ENCODE measurements at regions not wholly inside any gene's neighbourhood (a gene's known extent, or its start where the extent isn't known, plus 50 kb on each side); places are given as distances from the start of the nearest gene placed in this dataset.
A peak's percentile ranks its signal among the peaks of the same experiment; 100 is the strongest.

DNA sequence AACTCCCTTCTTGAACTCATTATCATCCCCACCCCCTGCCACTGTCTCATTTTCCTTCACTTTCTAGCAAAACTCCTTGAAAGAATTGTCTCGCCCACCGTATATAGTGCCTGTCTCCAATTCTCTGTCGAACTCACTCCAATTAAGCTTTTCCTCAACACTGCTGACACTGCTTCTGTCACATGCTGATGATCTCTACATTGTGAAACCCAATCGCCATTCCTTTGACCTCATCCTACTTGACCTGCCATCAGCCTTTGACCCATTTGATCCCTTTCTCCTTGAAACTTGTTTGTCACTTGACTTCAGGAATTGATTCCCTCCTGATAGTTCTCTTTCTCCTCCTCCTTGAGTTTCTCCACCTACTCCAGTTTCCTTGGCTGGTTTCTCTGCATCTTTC lies 54.8 kb downstream of the CCDC71L start:
- no peak for DNase-seq (ENCODE audit: low read depth)

DNA sequence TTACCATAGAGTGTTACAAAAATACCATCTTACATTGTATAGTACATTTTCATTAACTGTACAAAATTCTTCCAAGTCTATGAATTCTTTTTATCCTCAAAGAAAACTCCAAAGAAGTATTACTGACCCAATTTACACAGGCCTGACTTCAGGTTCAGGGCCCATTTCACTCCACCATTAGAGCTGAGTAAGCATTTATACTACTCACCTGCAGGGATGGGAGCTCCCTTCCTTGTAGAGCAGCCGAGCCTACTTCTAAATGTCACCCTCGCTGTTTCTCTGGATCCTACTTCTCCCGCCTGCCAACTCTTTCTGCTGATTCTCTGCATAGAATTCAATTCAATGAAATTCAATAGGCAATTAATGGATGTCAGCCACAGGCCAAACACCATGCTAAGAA lies 56.0 kb downstream of the CCDC71L start:
- DNase-seq (ENCODE audit: low read depth): no peak

DNA sequence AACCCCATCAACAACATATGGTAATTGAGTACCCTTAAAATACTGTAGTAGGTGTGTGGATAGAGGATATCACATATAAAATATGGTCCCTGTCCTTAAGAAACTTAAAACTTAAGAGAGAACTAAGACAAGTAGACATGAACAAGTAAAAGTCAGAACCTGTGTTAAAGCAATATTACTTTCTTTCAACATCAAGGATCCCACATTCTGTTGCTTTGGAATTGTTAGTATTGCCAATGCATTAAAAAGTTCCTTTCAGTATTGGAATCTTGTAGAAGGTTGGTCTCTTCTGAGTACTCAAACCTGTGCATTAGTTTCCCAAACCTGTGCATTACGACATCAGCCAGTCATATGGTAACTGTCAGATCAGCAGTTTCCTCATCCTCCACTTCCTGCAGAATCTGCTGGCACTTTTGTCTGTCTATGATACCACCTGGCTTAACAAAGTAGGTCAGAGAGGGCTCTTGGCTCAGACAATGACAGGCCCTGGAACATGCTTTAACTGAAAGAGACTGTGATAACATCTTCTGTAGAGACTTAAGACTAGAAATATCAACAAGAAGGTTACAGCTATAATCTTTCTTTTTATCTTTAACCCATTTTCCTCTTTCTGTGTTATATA lies 56.5 kb downstream of the CCDC71L start:
- DNase-seq (ENCODE audit: low read depth): no peak

DNA sequence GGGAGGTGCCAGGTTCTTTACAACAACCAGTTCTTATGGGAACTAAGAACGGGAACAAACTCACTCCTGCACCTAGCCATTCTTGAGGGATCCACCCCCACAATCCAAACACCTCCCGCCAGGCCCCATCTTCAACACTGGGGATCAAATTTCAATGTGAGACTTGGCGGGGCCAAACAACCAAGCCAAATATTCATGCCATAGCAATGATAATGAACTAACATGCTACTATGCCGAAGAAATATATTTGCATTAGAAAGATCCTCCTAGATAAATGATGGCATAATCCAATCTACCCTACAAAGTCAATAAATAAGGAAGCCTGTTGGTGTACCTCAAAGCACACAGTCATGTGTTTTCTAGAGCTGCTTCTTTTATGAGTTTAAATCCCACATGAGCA lies 57.6 kb downstream of the CCDC71L start:
- no peak for DNase-seq (ENCODE audit: low read depth)

DNA sequence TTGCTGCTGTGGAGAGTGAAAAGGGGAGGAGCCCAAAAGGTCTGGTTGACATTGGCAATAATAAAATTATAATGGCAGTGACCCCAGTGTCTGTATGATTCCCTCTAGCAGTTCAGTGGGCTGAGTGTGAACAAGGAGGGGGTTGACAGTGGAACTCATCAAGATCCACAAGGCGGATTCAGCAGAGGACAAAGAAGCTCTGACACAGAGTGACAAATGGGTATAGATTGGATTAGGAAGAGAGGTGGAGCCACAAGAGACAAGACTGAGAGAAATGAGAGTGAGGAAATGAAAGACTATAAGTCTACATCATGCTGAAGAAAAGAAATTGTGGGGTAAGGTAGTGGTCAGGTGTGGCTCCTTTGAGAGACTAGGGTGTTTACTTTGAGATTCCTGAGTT lies 58.9 kb downstream of the CCDC71L start:
- DNase-seq (ENCODE audit: low read depth): no peak

DNA sequence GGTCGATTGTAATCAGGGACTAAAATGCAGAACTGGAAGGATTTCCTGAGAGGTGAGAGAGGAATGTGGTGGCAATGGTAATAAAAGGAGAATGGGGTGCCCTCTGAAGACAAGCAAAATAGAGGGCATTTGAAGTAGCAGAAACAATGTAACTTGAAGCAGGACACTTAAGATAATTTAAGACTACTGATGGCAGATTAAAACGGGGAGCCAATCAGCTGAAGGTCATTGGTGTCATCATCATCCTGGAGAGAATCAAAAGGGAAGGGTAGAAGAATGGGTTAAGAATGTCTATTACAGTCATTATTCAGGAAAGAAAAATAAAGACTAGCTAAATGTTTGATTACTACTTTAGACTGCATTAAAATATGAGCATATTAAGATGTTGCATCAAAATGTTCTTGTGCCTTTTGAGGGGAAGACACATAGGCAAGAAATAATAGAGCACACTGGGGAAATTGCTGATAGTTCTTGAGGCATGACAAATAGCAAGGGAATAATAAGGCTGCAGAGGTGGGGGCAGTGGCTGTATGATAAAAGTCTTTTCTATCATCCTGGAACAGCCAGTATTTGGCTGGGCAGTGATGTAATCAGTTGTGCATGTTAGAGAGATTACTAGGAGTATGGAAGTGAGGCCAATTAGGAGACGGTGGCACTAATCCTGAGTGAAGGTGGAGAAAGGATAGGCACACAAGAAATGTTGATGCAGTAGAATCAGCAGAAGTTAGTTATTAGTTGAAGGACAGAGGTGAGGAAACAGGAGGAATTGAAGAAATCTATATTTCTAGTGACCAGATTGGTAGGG lies 60.2 kb downstream of the CCDC71L start:
- peak; percentile 41 for DNase-seq (ENCODE audit: low read depth)

DNA sequence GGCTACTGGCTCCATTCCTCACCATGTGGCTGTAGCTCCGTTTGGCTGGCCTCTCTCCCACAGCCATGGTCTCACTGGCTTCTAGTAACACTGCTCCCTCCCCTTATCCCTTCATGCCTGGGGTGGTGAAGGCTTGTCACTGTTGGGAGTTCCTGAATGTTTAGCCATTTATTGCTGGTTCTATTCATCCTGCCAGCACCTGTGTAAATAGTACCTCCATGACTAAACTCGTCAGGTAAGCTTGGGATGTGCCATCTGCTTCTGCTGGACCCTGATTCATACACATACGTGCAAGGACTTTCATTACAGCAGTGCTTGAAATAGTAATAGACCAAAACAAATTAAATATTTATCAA lies 61.6 kb downstream of the CCDC71L start:
- DNase-seq (ENCODE audit: low read depth): no peak

DNA sequence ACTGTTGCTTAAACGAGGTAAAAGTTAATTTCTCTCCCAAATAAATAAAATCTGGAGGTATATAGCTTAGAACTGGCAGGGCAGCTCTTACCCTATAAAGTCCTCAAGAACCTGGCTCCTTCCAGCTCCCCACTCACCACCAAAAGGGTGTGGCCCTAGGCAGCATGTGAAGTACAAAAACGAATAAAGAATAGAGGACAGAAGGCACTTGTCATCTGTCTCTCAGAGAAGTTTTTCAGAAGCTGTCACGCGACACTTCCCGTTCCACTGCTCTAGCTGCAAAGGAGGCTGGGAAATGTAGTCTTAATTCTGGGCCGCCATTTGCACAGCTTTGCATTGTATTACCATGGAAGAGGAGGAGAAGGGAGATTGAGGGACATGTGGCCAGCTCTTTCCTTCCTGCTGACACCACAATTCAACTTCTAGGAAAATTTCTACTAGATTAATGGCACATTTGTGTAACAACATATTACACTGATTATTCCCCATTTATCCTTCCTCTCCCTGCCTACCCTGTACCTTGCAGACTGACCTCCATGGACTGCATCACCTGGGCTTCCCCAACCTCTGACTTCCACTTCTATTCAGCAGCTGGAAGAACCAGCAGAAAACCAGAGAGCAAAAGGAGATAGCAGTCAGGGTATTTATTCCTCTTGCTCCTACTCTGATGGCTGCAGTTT lies 62.2 kb downstream of the CCDC71L start:
- peak; percentile 73 for DNase-seq (ENCODE audit: low read depth)

DNA sequence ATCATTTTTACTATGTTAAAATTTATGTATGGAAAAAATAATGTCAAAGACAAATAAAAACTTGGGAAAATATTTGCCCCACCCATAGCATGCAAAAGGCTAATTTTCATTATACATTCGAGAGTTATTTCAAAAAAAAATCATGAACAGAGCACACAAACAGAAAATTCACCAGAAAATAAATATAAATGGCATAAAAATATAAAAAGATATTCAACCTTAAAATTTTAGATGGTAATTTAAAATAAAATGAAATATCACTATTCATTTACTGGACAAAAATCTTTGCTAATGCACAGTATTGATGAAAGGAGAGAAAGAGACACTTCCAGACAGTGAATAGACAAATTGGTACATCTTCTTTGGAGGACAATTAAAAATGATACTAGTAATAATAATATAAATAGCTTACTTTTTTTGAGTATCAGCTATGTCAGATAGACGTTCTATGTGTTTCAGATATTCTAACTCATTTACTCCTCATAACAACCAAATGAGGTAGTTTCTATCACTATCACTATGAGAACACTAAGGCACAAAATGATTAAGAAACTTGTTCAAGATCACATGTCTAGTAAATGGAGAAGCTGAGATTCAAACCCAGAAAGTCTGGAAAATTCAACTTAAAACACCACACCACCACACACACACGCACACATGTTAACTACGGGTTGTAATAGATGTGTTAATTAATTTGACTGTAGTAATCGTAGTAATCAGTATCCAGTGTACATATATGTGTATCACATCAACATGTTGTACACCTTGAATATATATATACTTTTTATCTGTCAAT lies 63.0 kb downstream of the CCDC71L start:
- no peak for DNase-seq (ENCODE audit: low read depth)

DNA sequence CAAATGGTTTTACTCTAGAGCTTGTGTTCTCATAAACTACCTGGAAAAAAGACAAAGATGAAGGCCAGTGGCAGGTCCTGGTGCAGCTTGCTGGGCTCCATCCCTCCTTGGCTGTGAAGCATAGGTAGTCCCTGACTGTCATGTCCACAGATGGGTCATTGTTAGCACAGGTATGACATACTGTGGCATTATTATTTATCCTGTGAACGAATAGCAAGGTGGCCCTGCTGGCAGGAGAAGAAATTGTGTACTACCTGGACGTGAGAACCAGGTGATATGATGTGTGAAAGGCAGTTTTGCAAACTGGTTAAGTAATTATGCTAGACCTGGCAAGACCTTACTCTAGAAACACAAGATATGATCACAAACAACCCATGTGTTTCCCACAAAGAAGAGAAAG lies 63.9 kb downstream of the CCDC71L start:
- DNase-seq (ENCODE audit: low read depth): no peak

DNA sequence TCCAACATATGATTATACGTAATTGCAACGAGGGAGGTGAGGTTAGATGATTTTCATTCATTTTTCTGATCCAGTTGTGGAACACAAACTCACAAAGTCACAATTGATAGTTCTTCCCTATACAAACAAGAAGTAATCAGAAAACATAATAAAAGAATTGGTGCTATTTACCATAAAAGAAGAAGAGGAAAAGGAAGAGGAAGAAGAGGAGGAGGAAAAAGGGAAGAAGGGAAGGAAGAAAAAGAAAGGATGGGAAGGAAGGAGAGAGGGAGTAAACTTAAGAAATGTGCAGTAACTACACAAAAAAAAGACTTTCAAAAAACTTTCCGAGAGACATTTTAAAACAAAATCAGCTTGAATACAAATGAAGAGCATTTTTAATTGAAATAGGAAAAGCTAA lies 65.0 kb downstream of the CCDC71L start:
- DNase-seq (ENCODE audit: low read depth): no peak

DNA sequence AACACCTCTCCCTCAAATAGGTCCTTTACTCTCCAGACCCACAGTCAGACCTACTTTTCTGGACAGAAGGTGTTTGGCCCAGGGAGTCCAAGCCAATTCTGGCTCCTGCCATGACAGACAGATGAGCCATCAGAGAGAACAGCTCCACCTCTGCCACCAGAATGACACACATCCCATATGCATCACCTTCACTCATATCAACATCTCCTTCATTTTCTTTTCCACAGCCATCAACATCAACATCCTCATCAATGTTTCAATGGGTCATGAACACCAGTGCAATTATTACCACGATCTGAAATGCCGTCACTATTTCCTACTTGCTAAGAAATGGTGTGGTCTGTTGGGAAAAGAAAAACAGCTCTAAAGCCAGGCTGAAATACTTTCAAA lies 67.9 kb downstream of the CCDC71L start:
- DNase-seq (ENCODE audit: low read depth): no peak

DNA sequence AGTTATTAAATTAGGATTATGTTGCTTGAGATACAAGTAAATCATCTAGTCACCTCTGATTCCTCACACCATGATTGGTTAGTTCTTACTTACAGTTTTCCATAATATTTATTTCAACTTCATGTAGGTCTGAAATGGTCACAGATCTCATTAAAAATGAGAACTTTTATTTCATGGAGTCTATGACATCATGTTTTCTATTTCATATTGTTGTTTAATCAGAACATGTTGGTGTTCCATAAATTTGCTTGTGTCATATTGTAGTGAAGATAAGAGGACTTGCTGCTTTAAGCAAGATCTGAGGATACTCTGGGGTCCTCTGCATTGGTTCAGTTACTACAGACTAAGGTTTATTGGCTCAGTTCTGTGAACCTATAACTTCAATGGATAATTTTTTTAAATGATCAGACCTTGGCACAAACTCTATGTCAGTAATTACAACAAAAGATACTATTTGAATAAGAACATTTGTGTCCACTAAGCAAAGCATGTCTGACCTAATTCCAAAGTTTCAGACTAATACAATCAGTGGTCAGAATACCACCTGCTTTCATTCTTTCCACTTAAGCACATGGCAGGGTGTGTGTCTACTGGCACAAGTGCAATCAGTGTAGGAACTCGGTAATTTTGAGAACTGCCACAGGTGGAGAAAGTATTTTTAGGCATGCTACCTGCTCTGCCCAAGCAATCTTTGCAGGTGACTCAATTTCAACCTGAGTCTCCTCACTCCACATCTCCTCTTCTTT lies 68.5 kb downstream of the CCDC71L start:
- no peak for DNase-seq (ENCODE audit: low read depth)

DNA sequence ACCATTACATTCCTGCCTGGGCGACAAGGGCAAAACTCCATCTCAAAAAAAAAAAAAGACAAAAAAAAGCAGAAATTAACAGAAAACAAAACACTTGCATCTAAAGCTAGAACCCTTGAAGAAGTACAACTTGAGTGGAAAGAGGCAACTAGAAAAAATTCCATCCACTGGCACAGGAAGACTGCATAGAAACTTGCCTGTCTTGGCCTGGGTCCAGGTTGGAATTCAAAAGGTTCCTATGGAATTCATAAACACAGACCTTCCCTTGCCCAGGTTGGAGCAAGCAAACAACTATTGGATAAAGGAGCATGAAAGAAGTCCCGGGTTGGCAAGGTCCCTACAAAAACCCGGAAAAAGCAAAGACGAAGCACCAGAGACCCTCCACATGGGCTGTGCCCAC lies 69.8 kb downstream of the CCDC71L start:
- DNase-seq (ENCODE audit: low read depth): no peak

DNA sequence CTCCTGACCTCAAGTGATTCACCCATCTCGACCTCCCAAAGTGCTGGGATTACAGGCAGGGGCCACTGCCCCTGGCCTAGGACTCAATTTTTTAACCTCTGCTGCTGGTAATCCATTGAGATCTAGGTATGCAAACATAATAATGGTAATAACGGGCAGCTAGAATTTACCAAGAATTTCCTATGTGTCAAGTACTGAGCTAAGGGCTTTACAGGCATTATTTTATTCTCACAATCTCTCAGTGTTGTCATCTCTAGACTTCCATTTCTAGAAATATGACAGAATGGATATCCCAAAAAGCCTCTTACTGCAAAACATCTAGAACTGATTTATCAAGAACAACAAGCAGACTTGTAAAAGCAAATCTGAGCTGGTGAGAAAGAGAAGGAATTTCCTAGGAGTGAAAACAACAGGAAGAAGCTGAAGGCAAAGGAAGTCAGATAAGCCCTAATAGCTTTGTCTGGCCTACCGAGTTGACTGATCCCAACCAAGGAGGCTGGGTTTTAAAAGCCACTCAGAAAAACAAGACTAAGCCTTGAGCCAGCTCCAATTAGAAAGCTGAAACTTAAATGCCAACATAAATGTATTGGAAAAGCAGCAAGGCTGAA lies 70.6 kb downstream of the CCDC71L start:
- DNase-seq (ENCODE audit: low read depth): peak; percentile 19

DNA sequence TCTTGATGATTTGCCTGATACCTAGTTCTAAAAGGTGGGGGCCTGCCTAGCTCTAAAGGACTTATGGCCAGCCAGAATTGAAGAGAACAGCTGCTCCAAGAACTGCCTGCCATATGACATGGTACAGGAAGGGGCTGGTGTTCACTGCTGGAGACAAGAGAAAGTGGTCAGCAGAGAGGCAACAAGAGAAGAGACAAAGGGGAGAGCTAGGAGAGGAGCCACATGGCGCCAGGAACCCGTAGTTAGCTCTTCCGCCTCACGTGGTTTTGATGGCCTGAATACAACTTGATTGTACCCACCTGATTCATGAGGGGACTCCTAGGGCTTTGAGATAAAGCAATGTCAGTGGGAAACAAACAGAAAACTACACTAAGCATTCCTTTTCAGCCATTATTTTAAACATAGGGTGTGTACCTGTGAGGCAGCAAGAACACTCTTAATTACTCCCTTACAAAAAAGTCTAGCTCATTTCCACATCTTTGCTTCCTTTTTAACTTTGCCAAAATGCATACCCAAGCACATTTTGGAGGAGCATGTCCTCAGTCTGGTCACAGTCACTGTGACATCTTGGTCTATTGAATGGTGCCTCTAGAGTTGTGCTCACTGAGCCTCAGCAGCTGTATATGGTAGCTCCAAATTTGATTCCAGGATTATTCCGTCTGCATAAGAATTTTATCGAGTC lies 71.6 kb downstream of the CCDC71L start:
- DNase-seq (ENCODE audit: low read depth): no peak

DNA sequence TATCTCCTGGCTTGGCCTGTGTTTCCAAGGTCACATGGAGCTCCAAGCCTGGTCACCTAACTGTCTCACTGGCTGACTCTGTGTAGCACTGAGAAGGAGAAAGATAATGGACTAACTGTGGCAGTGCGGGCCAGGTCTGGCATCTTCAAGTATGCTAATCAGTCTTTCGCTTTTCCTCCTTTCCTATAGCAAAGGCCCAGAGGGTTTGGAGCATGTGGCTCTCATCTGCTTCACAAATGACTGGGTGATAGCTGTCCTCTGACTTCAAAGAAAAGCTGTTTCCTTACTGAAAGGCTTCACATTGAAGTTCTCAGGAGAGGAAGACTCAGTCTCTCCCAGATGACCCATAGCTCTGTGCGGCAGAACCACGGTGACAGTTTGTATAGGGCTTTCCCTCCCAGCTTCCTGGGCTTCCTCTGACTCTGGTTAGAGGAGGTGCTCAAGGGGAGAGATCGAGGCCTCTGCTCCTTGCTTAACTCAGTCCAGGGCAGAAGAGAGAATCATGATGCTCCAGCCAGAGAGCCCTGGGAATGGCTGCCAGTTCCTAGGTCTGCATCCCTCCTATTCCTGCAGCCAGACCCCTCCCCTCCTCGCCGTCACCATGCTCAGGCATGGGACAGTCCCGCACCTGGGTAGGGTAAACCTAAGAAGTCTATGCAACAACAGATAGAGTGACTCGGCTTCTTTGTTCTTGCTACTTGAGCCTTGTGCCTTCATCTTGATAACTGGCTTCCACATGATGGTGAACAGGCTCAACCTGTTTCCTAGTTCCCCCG lies 72.3 kb downstream of the CCDC71L start:
- no peak for DNase-seq (ENCODE audit: low read depth)

DNA sequence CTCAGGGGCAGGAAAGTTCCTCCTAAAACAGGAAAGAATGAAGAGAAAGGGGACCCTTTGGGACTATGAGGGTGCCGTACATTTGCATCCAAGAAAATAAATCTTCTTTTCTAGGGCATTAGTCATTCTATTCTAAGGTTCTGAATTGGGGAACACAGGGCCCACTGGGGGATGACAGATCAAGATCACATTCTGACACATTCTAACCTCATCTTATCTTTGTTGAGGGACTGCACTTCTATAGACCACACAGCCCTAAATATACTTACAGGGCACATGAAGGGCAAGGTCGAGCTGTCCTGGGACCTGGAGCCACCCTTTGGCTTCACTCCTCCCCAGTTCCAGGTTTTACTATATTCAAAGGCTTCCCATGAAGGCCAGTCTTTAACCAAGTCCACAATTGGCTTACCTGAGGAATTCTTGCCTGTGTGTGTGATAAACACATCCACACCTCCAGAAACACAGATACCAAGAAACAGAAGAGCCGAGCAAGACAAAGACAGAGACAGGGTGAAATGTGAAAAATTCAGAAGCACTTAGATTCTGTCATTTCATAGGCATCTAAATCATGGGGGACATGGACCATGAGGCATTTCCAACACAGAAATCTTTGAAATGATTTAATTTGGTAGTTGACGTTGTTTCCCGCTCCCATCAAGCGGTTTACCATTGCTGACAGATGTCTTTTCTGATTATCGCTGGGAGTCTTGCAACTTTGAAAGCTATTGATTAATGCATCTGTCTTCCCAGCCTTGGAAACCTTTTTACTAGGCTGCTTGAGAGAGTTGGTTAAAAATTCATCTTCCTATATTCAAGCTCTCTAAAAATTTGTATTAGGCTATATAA lies 75.8 kb downstream of the CCDC71L start:
- no peak for DNase-seq (ENCODE audit: low read depth)

Measured in EH (cell line).